SK-N-SH (cell line): ENCODE measurements at regions not wholly inside any gene's neighbourhood (a gene's known extent, or its start where the extent isn't known, plus 50 kb on each side); places are given as distances from the start of the nearest gene placed in this dataset.
"Not testable (repeated sequence)": the region's sequence is repeated elsewhere in the genome, so short reads cannot be mapped to it uniquely, and the experiment has no call there.

Source experiments
- CTCF ChIA-PET: fragments of 300-600, 350-600 bp; formaldehyde crosslinking; extraction: SDS; loops from one replicate; lab custom pipeline; 2021; lab: Yijun Ruan, JAX
- POLR2A ChIA-PET: fragments of 350-600 bp; sonication (Branson Sonifier 250); formaldehyde crosslinking; extraction: SDS; loops from one replicate; lab custom pipeline; 2020; ENCODE audit warnings: antibody characterized with exemption, inconsistent platforms; lab: Yijun Ruan, JAX
- DNase-seq: peaks from one replicate; pipeline ENCODE4 v3.0.0; 2012
- H2AFZ ChIP-seq: fragments of 200-600 bp; sonication (generic); 2 replicates; pipeline ENCODE4 v1.8.1; 2016; ENCODE audit warnings: antibody characterized with exemption, mild to moderate bottlenecking, low read depth
- H3F3A ChIP-seq: fragments of 200-600 bp; sonication (generic); replicated peaks from 2 replicates; pipeline ENCODE3; 2016; ENCODE audit warnings: antibody characterized with exemption, mild to moderate bottlenecking; ENCODE audit not compliant: insufficient read depth
- H3K27ac ChIP-seq, 2 experiments: fragments of 200-500 bp in 1 of 2; fragments of 200-600 bp in 1 of 2; sonication (Bioruptor generic) in 1 of 2; sonication (generic), shearing (Covaris generic) in 1 of 2; 2 replicates each; pipeline versions ENCODE4 v1.5.1 to v1.6.1; 2014 to 2016; ENCODE audit warnings: low read depth in 2 of 2, inconsistent platforms in 1 of 2, low read length in 1 of 2, mild to moderate bottlenecking in 1 of 2, mixed read lengths in 1 of 2
- H3K27me3 ChIP-seq: fragments of 200-600 bp; sonication (generic), shearing (Covaris generic); 2 replicates; pipeline ENCODE4 v1.6.1; 2016; ENCODE audit warnings: mixed run types; ENCODE audit not compliant: insufficient read depth
- H3K36me3 ChIP-seq, 2 experiments: fragments of 200-500 bp in 1 of 2; fragments of 200-600 bp in 1 of 2; sonication (Bioruptor generic) in 1 of 2; sonication (generic) in 1 of 2; replicated peaks in 1 of 2; 2 replicates each; pipeline versions ENCODE3 to v1.5.1; 2014 to 2016; ENCODE audit warnings: low read length in 1 of 2, mild to moderate bottlenecking in 1 of 2; ENCODE audit not compliant: insufficient read depth in 2 of 2, control insufficient read depth in 1 of 2
- H3K4me1 ChIP-seq, 2 experiments: fragments of 200-500 bp in 1 of 2; fragments of 200-600 bp in 1 of 2; sonication (Bioruptor generic) in 1 of 2; sonication (generic), shearing (Covaris generic) in 1 of 2; 2 replicates each; pipeline versions ENCODE4 v1.5.1 to v1.6.1; 2014 to 2016; ENCODE audit warnings: low read depth in 1 of 2, low read length in 1 of 2, mixed run types in 1 of 2; ENCODE audit not compliant: insufficient read depth in 2 of 2, control insufficient read depth in 1 of 2
- H3K4me2 ChIP-seq: fragments of 200-600 bp; sonication (generic), shearing (Covaris generic); 2 replicates; pipeline ENCODE4 v1.6.1; 2017; ENCODE audit warnings: mixed run types
- H3K4me3 ChIP-seq, 2 experiments: fragments of 200-500 bp in 1 of 2; fragments of 200-600 bp in 1 of 2; sonication (Bioruptor generic) in 1 of 2; sonication (generic), shearing (Covaris generic) in 1 of 2; 2 replicates each; pipeline versions ENCODE4 v1.5.1 to v1.8.1; 2014 to 2016; ENCODE audit warnings: low read depth in 2 of 2, inconsistent platforms in 1 of 2, low read length in 1 of 2, mild to moderate bottlenecking in 1 of 2, mixed read lengths in 1 of 2, moderate library complexity in 1 of 2
- H3K79me2 ChIP-seq: fragments of 200-600 bp; sonication (generic); 2 replicates; pipeline ENCODE4 v1.8.1; 2017; ENCODE audit warnings: mild to moderate bottlenecking; ENCODE audit not compliant: insufficient read depth
- H3K9ac ChIP-seq: fragments of 200-600 bp; sonication (generic); 2 replicates; pipeline ENCODE4 v1.6.1; 2017; ENCODE audit warnings: mixed run types
- H3K9me2 ChIP-seq: fragments of 200-600 bp; sonication (generic); 2 replicates; pipeline ENCODE4 v1.6.1; 2017; ENCODE audit warnings: mixed run types
- H3K9me3 ChIP-seq: fragments of 200-600 bp; sonication (generic); 2 replicates; pipeline ENCODE4 v1.6.1; 2017; ENCODE audit warnings: mixed run types, mild to moderate bottlenecking, moderate library complexity
- H4K20me1 ChIP-seq: fragments of 200-600 bp; sonication (generic); 2 replicates; pipeline ENCODE4 v1.6.1; 2017; ENCODE audit warnings: mild to moderate bottlenecking, mixed run types; ENCODE audit not compliant: insufficient read depth
- ELF1 ChIP-seq: IDR thresholded peaks from 2 replicates; pipeline ENCODE4 v1.4.0; 2012
- FOSL2 ChIP-seq: IDR thresholded peaks from 2 replicates; pipeline ENCODE4 v1.4.0; 2012; ENCODE audit warnings: low read depth, mild to moderate bottlenecking, moderate library complexity, borderline replicate concordance
- GABPA ChIP-seq: IDR thresholded peaks from 2 replicates; pipeline ENCODE4 v1.4.0; 2012; ENCODE audit warnings: low read depth, mild to moderate bottlenecking
- JUND ChIP-seq: IDR thresholded peaks from 2 replicates; pipeline ENCODE4 v1.4.0; 2012
- RCOR1 ChIP-seq: fragments of 150-350 bp; IDR thresholded peaks from 2 replicates; pipeline ENCODE4 v1.6.1; 2017; ENCODE audit warnings: antibody characterized with exemption, low read length
- RXRA ChIP-seq: IDR thresholded peaks from 2 replicates; pipeline ENCODE4 v1.4.0; 2012; ENCODE audit warnings: low read depth, mild to moderate bottlenecking, borderline replicate concordance
- SIN3A ChIP-seq: IDR thresholded peaks from 2 replicates; pipeline ENCODE4 v1.6.1; 2012; ENCODE audit warnings: low read depth, mild to moderate bottlenecking, low read length, moderate library complexity, borderline replicate concordance
- SMC3 ChIP-seq: IDR thresholded peaks from 2 replicates; pipeline ENCODE4 v1.6.1; 2012; ENCODE audit warnings: low read depth, low read length, improper control_type of control experiment
- TCF12 ChIP-seq: IDR thresholded peaks from 2 replicates; pipeline ENCODE4 v1.4.0; 2012
- TEAD4 ChIP-seq: IDR thresholded peaks from 2 replicates; pipeline ENCODE4 v1.4.0; 2012; ENCODE audit warnings: mild to moderate bottlenecking, borderline replicate concordance; ENCODE audit not compliant: insufficient read depth
- USF1 ChIP-seq: IDR thresholded peaks from 2 replicates; pipeline ENCODE4 v1.4.0; 2012; ENCODE audit warnings: low read depth, borderline replicate concordance
- YY1 ChIP-seq: IDR thresholded peaks from 2 replicates; pipeline ENCODE4 v1.4.0; 2012; ENCODE audit warnings: low read depth, mild to moderate bottlenecking
- WGBS: methylation state at CpG from one replicate; pipeline ENCODE4 v1.1.6; 2017; ENCODE audit warnings: low lambda C conversion rate; 5-methylcytosine and 5-hydroxymethylcytosine counted together
- TF ChIP-seq, protein P1 (sequence below): IDR thresholded peaks from 2 replicates; pipeline ENCODE4 v1.4.0; 2012; ENCODE audit warnings: low read depth

- no peak overlapping the region for H3K9ac ChIP-seq
- POLR2A ChIA-PET: no interaction called here
- CTCF ChIA-PET: interaction anchor here (0.8 kb wide), 1 partner anchor 13 kb away, joined by 3 read pairs; no protein-coding TSS in a partner anchor
Measured at GRCh38 chr7:73936967-73937366, 76.0 kb downstream of the TMEM270 start.

DNA sequence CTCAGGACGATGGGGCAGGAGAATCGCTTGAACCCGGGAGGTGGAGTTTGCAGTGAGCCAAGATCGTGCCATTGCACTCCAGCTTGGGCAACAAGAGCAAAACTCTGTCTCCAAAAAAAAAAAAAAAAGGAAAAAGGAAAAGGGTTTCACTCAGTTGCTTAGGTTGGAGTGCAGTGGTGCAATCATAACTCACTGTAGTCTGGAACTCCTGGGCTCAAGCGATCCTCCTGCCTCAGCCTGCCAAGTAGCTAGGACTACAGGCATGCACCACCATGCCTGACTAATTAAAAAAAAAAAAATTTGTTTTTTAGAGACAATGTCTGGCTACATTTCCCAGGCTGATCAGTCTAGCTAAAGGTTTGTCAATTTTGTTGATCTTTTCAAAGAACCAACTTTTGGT lies 76.7 kb downstream of the TMEM270 start:
- H3K4me1 ChIP-seq, H3K79me2 ChIP-seq, POLR2A ChIA-PET, DNase-seq, H2AFZ ChIP-seq, H3K4me2 ChIP-seq, H3K27ac ChIP-seq, H3F3A ChIP-seq, H3K9me2 ChIP-seq, CTCF ChIA-PET, H3K9ac ChIP-seq, H4K20me1 ChIP-seq, H3K4me3 ChIP-seq, H3K27me3 ChIP-seq, H3K36me3 ChIP-seq: not testable (repeated sequence)
- 91% methylated on average over 5 of the region's 5 CpGs for WGBS
- peaks cover 15% of the 10 kb centered on the region; the same call in 1 of the 2 replicates for H3K9me3 ChIP-seq

More at GRCh38 chr7:73936967-73937366, 76.0 kb downstream of the TMEM270 start:
- Histone ChIP-seq H3K9me3 (peaks cover 15% of the 10 kb centered on the region; the same call in 1 of the 2 replicates), H3K79me2 (no peaks in the 10 kb centered on the region), H3K4me2 (no peak overlapping the region), H4K20me1 (no peaks in the 10 kb centered on the region), H3K4me3 (no peak overlapping the region), H3K36me3 (no peaks in the 10 kb centered on the region), H3K27me3 (no peaks in the 10 kb centered on the region), H3K9me2 (no peaks in the 10 kb centered on the region), H3F3A (peaks cover 10% of the 10 kb centered on the region)
- DNase-seq: no peak
- WGBS: 68% methylated on average over 4 of the region's 4 CpGs
- TF ChIP-seq RXRA: no peak
- no peak for TF ChIP-seq SIN3A
- no peak for TF ChIP-seq USF1
- no peak for TF ChIP-seq ELF1
- TF ChIP-seq TCF12: peak; percentile 39; the same call in 1 of the 2 replicates
- peak; percentile 16; the same call in 1 of the 2 replicates for TF ChIP-seq JUND
- TF ChIP-seq, protein P1, sequence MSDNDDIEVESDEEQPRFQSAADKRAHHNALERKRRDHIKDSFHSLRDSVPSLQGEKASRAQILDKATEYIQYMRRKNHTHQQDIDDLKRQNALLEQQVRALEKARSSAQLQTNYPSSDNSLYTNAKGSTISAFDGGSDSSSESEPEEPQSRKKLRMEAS: no peak
- TF ChIP-seq FOSL2: peak; percentile 24; the same call in 1 of the 2 replicates
- TF ChIP-seq, all 33 proteins: peak for 3
- H2AFZ ChIP-seq: no peak overlapping the region
- no peak overlapping the region for H3K27ac ChIP-seq
- H3K4me1 ChIP-seq: no peaks in the 10 kb centered on the region

DNA sequence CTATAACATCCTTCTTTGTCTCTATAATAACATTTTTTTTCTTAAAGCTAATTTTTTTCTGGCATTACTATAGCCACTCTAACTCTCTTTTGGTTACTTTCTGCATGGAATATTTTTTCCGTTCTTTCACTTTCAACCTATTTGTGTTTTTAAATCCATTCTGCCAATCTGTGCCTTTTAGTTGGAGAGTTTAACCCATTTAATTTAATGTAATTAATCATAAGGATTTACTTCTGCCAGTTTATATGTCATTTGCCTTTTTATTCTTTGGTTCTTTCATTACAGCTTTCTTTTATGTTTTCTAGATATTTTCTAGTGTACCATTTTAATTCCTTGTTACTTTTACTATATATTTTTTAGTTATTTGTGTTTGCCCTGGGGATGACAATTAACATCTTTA lies 78.6 kb downstream of the TMEM270 start:
- H3K9ac ChIP-seq: no peak overlapping the region
- H3K79me2 ChIP-seq: no peaks in the 10 kb centered on the region
- no peaks in the 10 kb centered on the region for H4K20me1 ChIP-seq
- TF ChIP-seq YY1 (no peak), TEAD4 (no peak), GABPA (no peak), SMC3 (no peak), RCOR1 (no peak)
- no peaks in the 10 kb centered on the region for H3K9me2 ChIP-seq
- peaks cover 4% of the 10 kb centered on the region for H3F3A ChIP-seq
- ChIA-PET POLR2A (no interaction called here), CTCF (no interaction called here)
- H3K27ac ChIP-seq: no peak overlapping the region
- H3K27me3 ChIP-seq: no peaks in the 10 kb centered on the region
- H3K4me1 ChIP-seq: no peaks in the 10 kb centered on the region
- no peaks in the 10 kb centered on the region for H3K36me3 ChIP-seq
- no peak overlapping the region for H3K4me2 ChIP-seq
- WGBS: 100% methylated on average over 1 of the region's 1 CpG
- DNase-seq: no peak
- no peak overlapping the region for H2AFZ ChIP-seq
- no peak overlapping the region for H3K4me3 ChIP-seq
- peaks cover 15% of the 10 kb centered on the region; the same call in 1 of the 2 replicates for H3K9me3 ChIP-seq
